CD4-positive, alpha-beta T cell (primary cell): ENCODE measurements at regions not wholly inside any gene's neighbourhood (a gene's known extent, or its start where the extent isn't known, plus 50 kb on each side); places are given as distances from the start of the nearest gene placed in this dataset.

Source experiments
- ATAC-seq: fragments of 200-7000 bp; cut with Tn5 transposase; one replicate; pipeline ENCODE4 v1.10.0; 2022; ENCODE audit warnings: mild to moderate bottlenecking; ENCODE audit not compliant: poor library complexity
- CTCF ChIA-PET: fragments of 350-600 bp; sonication (Branson Sonifier 250); formaldehyde crosslinking; loops from one replicate; lab custom pipeline; 2021; ENCODE audit warnings: antibody characterized with exemption, inconsistent platforms; lab: Charles Lee
- POLR2A ChIA-PET: fragments of 350-600 bp; sonication (Branson Sonifier 250); formaldehyde crosslinking; loops from one replicate; lab custom pipeline; 2021; ENCODE audit warnings: antibody characterized with exemption, inconsistent platforms; lab: Charles Lee
- DNase-seq, 14 experiments: peaks; one replicate each; pipeline ENCODE4 v3.0.0-alpha.2; 2013 to 2020; ENCODE audit warnings: mixed read lengths in 2 of 14
- H3K27ac ChIP-seq, 2 donors: one replicate each; pipeline versions ENCODE4 v1.5.1 to v1.7.0; 2013; ENCODE audit warnings: low read length in 2 of 2, low read depth in 1 of 2, mild to moderate bottlenecking in 1 of 2
- H3K27me3 ChIP-seq, 2 experiments: 1 replicate in 1 of 2; 2 replicates in 1 of 2; pipeline versions ENCODE4 v1.6.1 to v1.7.0; 2013; ENCODE audit warnings: low read length in 2 of 2, control low read depth in 1 of 2, mild to moderate bottlenecking in 1 of 2, moderate library complexity in 1 of 2; ENCODE audit not compliant: insufficient read depth in 2 of 2, control insufficient read depth in 1 of 2
- H3K36me3 ChIP-seq: one replicate; pipeline ENCODE4 v1.6.1; 2013; ENCODE audit warnings: low read length, control low read depth; ENCODE audit not compliant: insufficient read depth
- H3K4me1 ChIP-seq: one replicate; pipeline ENCODE4 v1.6.1; 2013; ENCODE audit warnings: low read length, control low read depth; ENCODE audit not compliant: insufficient read depth
- H3K4me3 ChIP-seq: one replicate; pipeline ENCODE4 v1.5.1; 2013; ENCODE audit warnings: mild to moderate bottlenecking, low read length, moderate library complexity
- H3K9me3 ChIP-seq, 2 experiments: 1 replicate in 1 of 2; 2 replicates in 1 of 2; pipeline versions ENCODE4 v1.6.1 to v1.7.0; 2013; ENCODE audit warnings: low read length in 2 of 2, mild to moderate bottlenecking in 2 of 2, control low read depth in 1 of 2, moderate library complexity in 1 of 2; ENCODE audit not compliant: control insufficient read depth in 1 of 2, insufficient read depth in 1 of 2
- H3K27ac Mint-ChIP-seq: one replicate; pipeline ENCODE4 v1.8.0; 2020; ENCODE audit warnings: mixed read lengths
- H3K27me3 Mint-ChIP-seq: one replicate; pipeline ENCODE4 v1.8.0; 2021; ENCODE audit warnings: mixed read lengths
- H3K36me3 Mint-ChIP-seq: one replicate; pipeline ENCODE4 v1.8.0; 2021; ENCODE audit warnings: low read depth, mixed read lengths
- H3K4me1 Mint-ChIP-seq: one replicate; pipeline ENCODE4 v1.8.0; 2021; ENCODE audit warnings: low read depth, mixed read lengths
- H3K4me3 Mint-ChIP-seq: one replicate; pipeline ENCODE4 v1.8.0; 2020; ENCODE audit warnings: mild to moderate bottlenecking, mixed read lengths
- H3K9me3 Mint-ChIP-seq: one replicate; pipeline ENCODE4 v1.8.0; 2020; ENCODE audit warnings: mixed read lengths
- intact Hi-C, 2 experiments: fragments of 100-400 bp; cut with DNase I in 1 of 2; cut with micrococcal nuclease in 1 of 2; formaldehyde crosslinking; loops; one replicate each; pipeline versions ENCODE4 v1.15.1 to v1.9.0; 2023 to 2025; cut with DNase I, micrococcal nuclease
- TF ChIP-seq, protein P1 (sequence below): fragments of 200-600 bp; IDR thresholded peaks from one replicate; pipeline ENCODE4 v1.8.0; 2022; ENCODE audit warnings: antibody characterized with exemption, mild to moderate bottlenecking

DNA sequence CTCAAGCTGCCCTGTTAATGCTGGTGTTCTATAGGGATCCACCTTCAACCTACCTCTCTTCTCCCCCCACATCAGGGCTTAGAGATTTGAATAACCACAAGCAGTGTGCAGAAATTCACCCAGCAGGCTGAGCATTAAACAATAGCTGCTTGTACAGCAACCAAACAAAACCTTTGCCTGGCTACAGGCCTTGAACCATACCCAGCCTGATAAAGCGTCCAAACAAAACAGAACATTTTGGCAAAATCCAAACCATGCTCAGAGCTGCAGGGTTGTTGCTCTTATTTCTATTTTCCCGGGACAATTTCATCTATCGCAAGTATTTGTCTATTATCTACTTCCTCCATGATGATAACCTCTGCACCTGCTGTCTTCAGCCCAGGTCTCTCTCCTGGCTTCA is 142.3 kb downstream of the UNC5CL start:
- ATAC-seq = no peak
- no peaks in the 10 kb centered on the region for H3K4me1 ChIP-seq
- intact Hi-C loops = no loop called here
- Mint-ChIP-seq H3K27ac (no peak overlapping the region), H3K36me3 (no peaks in the 10 kb centered on the region), H3K4me3 (no peak overlapping the region), H3K9me3 (no peaks in the 10 kb centered on the region), H3K4me1 (no peaks in the 10 kb centered on the region), H3K27me3 (peaks cover 16% of the 10 kb centered on the region)
- DNase-seq = no peak
- POLR2A ChIA-PET = no interaction called here
- no peaks in the 10 kb centered on the region for H3K36me3 ChIP-seq
- H3K4me3 ChIP-seq = no peak overlapping the region
- H3K27me3 ChIP-seq = peaks cover 3 to 11% of the 10 kb centered on the region in 2 experiments
- no peak overlapping the region for H3K27ac ChIP-seq
- CTCF ChIA-PET = no interaction called here
- TF ChIP-seq, protein P1, sequence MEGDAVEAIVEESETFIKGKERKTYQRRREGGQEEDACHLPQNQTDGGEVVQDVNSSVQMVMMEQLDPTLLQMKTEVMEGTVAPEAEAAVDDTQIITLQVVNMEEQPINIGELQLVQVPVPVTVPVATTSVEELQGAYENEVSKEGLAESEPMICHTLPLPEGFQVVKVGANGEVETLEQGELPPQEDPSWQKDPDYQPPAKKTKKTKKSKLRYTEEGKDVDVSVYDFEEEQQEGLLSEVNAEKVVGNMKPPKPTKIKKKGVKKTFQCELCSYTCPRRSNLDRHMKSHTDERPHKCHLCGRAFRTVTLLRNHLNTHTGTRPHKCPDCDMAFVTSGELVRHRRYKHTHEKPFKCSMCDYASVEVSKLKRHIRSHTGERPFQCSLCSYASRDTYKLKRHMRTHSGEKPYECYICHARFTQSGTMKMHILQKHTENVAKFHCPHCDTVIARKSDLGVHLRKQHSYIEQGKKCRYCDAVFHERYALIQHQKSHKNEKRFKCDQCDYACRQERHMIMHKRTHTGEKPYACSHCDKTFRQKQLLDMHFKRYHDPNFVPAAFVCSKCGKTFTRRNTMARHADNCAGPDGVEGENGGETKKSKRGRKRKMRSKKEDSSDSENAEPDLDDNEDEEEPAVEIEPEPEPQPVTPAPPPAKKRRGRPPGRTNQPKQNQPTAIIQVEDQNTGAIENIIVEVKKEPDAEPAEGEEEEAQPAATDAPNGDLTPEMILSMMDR = no peak
- peaks cover 0 to 3% of the 10 kb centered on the region in 2 experiments for H3K9me3 ChIP-seq

GRCh38 chr6:40894962-40895799 is 143.8 kb downstream of the UNC5CL start:
- CTCF ChIA-PET = no interaction called here
- Mint-ChIP-seq H3K4me3 (no peak overlapping the region), H3K36me3 (no peaks in the 10 kb centered on the region), H3K9me3 (no peaks in the 10 kb centered on the region), H3K4me1 (no peaks in the 10 kb centered on the region), H3K27ac (no peak overlapping the region), H3K27me3 (peaks cover 16% of the 10 kb centered on the region)
- intact Hi-C loops = no loop called here
- Histone ChIP-seq H3K4me1 (no peaks in the 10 kb centered on the region), H3K27me3 (peaks cover 0 to 11% of the 10 kb centered on the region in 2 experiments), H3K9me3 (peaks cover 0 to 3% of the 10 kb centered on the region in 2 experiments), H3K36me3 (no peaks in the 10 kb centered on the region), H3K4me3 (no peak overlapping the region), H3K27ac (no peak overlapping the region)
- TF ChIP-seq, protein P1 = no peak
- ATAC-seq = no peak
- DNase-seq = no peak
- POLR2A ChIA-PET = no interaction called here

DNA sequence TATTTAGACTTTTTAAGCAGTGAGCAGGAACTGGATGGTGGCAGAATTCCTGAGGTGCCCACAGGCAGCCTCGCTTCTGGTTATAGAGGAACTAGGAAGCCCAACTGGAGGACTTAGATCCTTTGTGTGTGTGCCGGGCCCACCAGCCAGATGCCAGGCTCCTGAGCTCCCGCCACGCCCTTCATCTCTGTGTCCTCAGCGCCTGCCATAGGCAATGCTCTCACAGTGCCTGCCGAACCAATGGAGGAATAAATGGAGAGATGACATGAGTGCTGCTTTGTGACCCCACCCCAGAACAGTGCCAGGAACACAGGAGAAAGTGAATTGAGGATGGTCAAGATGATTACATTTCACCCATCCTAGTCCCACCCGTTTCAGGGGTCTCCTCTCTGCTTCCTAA is 146.0 kb downstream of the UNC5CL start:
- no peak overlapping the region for H3K4me3 ChIP-seq
- H3K36me3 ChIP-seq = no peaks in the 10 kb centered on the region
- ATAC-seq (no peak), DNase-seq (no peak)
- Mint-ChIP-seq H3K36me3 (no peaks in the 10 kb centered on the region), H3K27ac (no peak overlapping the region), H3K27me3 (peaks cover 16% of the 10 kb centered on the region), H3K4me3 (no peak overlapping the region), H3K4me1 (no peaks in the 10 kb centered on the region), H3K9me3 (no peaks in the 10 kb centered on the region)
- intact Hi-C loops = no loop called here
- H3K27me3 ChIP-seq = peaks cover 0 to 8% of the 10 kb centered on the region in 2 experiments
- H3K27ac ChIP-seq = no peak overlapping the region
- ChIA-PET POLR2A (no interaction called here), CTCF (no interaction called here)
- H3K9me3 ChIP-seq = peaks cover 0 to 3% of the 10 kb centered on the region in 2 experiments
- H3K4me1 ChIP-seq = no peaks in the 10 kb centered on the region
- TF ChIP-seq, protein P1 = no peak
